ENCODE measurements at regions not wholly inside any gene's neighbourhood (a gene's known extent, or its start where the extent isn't known, plus 50 kb on each side); places are given as distances from the start of the nearest gene placed in this dataset.

DNA sequence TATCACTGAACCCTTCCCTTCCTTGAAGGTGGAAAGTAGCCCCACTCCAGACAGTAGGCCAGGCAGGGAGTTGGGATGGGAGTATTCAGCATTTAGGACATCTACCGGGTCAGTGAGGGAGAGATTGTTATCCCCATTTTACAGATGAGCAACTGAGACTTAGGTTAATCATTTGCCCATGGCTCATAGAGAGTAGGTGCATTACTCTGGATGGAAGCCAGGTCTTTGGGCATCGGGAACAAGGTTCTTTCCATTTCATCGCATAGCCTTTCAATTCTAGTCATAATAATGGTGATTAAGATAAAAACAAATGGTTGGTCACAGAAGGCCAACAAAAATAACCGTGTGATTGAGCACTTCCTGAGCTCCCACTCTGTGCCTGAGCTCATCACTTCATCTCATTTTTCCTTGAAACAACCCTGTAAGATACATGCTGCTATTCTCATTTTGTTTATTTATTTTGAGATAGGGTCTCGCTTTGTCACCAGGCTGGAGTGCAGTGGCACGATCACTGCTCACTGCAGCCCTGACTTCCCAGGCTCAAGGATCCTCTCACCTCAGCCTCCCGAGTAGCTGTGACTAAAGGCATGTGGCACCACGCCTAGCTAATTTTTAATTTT lies 64.8 kb downstream of the NAV1 start:
- H3K9me3 Mint-ChIP-seq = no peaks in the 10 kb centered on the region

DNA sequence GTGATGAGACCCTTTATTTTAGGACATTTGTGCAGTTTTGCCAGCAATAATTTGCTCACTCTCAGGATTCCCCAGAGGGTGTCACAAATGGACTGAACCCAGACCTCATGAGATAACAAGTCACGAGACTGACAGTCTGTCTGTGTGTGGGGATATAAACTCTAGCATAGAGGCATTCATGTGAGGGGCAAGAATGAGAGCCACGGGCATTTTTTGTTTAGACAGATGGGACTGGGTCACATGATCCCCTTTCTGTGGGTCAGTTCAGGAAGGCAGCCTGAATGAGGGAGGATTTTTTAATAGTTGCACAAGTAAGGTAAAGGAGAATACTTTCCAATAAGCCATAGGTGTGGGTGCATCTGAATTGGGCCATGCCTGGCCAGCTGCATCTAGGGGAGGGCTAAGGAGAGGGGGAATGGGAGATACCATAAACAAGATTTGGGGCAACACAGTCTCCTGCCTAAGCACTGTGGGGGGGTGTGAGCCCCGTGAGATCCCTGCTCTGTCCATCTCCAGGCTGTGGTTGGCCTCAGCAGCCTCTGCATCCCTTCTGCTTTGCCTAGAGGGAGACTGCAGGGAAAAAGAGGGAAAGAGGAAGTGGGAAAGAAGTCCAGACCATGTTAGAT lies 66.6 kb downstream of the NAV1 start:
- ATAC-seq (replicated peaks) (no peak), DNase-seq (no peak)
- Mint-ChIP-seq H3K36me3 (no peaks in the 10 kb centered on the region), H3K9me3 (no peaks in the 10 kb centered on the region), H3K27me3 (no peaks in the 10 kb centered on the region), H3K27ac (no peak overlapping the region), H3K4me3 (no peak overlapping the region), H3K4me1 (no peaks in the 10 kb centered on the region)

More for the DNA sequence above, 64.8 kb downstream of the NAV1 start:
- Mint-ChIP-seq H3K4me1 (peaks cover 1 to 6% of the 10 kb centered on the region in 2 donors), H3K4me3 (no peak overlapping the region), H3K27me3 (peaks cover 0 to 5% of the 10 kb centered on the region in 2 donors), H3K27ac (no peak overlapping the region), H3K36me3 (no peaks in the 10 kb centered on the region)
- ATAC-seq (replicated peaks) (no peak), DNase-seq (no peak)

DNA sequence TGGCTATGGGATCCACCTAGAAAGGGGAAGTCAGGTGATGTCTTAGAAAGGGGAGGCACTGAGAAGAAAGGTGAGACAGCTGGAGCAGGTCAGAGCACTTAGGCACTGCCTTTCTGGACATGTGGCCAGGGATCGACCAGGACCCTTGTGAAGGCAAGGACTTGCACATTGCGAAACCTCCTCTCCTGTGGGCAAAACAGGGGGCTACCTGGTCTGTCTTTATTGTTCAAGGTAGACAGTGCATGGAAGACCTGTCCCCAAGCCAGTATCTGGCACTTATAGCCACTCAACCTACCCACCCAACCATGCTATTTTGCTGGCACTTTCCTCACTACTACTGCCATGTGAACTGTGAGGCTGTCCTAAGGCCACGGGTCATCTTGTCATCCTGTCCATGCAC lies 67.2 kb downstream of the NAV1 start:
- H3K4me1 Mint-ChIP-seq = no peaks in the 10 kb centered on the region
- H3K4me3 Mint-ChIP-seq = no peak overlapping the region
- ATAC-seq (replicated peaks) (peak in 1 of 2 donors; percentile 47), DNase-seq (no peak)
- no peak overlapping the region for H3K27ac Mint-ChIP-seq
- H3K36me3 Mint-ChIP-seq = no peaks in the 10 kb centered on the region
- H3K27me3 Mint-ChIP-seq = no peaks in the 10 kb centered on the region
- no peaks in the 10 kb centered on the region for H3K9me3 Mint-ChIP-seq

DNA sequence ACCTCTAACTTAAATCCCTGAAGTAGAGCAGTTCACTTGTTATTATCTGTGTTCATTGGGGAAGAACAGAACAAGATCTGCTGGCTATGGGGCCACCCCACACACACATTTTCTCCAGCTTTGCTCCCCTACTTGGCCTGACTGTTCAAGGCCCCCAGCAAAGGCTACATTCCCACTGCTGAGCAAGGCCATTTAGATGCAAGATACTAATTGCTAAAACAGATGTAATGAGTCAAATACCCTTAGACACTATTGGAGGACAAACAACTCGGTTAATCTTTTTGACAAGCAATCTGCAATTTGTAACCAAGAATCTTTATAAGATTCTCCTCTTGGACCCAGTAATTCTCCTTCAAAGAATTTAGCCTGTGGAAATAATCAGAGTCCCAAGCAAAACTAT lies 67.7 kb downstream of the NAV1 start:
- Mint-ChIP-seq H3K9me3 (no peaks in the 10 kb centered on the region), H3K4me1 (no peaks in the 10 kb centered on the region), H3K36me3 (no peaks in the 10 kb centered on the region), H3K27me3 (no peaks in the 10 kb centered on the region), H3K4me3 (no peak overlapping the region), H3K27ac (no peak overlapping the region)
- DNase-seq (no peak), ATAC-seq (replicated peaks) (no peak)

DNA sequence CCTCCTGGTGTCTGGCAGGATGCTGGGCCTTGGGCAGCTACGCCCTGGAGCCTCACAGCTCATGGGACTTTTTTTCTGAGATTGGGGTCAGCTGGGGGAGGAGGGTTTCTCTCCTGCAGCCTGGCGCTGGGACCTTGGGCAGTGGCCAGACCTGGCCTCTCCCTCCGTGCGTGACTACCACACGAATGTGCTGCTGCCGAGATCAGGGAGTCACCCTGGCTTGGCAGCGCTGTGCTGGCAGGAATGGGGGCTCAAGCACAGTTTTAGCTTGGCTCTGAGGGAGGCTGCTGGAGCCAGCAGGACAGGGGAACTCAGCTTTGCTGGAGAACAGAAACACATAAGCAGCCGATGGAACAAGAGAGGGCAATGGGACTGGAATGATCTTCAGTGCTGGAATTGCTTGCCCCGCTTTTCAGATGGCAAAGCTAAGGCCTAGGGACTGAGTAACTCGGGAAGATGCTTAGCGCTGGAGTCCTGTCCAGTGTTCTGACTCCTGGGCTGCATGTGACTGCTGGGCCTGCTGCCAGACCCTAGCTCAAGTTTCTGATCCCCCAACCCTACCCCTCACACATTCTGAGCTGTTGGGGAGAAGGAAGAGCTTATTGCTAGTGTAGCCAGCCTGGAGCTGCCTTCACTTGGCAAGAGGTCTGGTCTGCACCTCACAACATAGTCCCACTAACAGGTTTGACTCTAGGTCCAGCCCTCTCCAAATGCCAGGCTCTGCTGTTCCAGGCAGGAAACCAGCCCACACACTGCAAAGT lies 69.9 kb downstream of the NAV1 start:
- H3K27ac Mint-ChIP-seq = no peak overlapping the region
- no peak for ATAC-seq (replicated peaks)
- no peak for DNase-seq
- no peak overlapping the region for H3K4me3 Mint-ChIP-seq
- H3K9me3 Mint-ChIP-seq = no peaks in the 10 kb centered on the region
- no peaks in the 10 kb centered on the region for H3K4me1 Mint-ChIP-seq
- peaks cover 0 to 4% of the 10 kb centered on the region in 2 donors for H3K27me3 Mint-ChIP-seq
- H3K36me3 Mint-ChIP-seq = no peaks in the 10 kb centered on the region

DNA sequence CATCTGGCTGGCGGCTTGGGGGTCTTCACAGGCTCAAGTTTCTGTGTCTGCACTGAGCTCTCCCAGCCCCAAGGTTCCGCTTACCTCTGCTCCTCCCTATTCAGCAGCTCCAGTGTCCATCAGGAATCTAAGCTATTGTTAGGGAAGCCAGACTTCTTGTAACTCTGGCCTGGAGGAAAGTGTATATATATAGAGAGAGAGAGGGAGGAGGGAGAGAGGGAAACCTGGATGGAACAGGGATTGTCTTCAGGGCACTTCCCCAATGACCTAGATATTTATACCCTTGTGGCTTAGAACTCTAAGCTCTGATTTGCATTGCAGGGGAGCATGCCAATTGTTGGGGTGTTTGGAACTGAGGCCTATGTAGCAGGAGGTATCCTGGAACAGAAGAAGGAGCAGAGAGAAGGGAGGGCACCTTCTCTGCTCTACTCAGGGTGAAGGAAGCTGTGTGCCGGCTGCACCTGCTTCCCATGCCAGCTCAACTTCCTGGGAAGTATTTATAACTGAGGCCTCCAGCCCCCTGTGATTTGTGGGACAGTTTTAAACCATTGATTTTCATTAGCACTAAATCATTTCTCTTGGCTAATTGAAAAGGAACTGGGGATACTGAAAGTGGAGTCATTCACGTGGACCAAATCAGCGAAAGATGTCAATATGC lies 70.9 kb downstream of the NAV1 start:
- H3K4me1 Mint-ChIP-seq = no peaks in the 10 kb centered on the region
- no peaks in the 10 kb centered on the region for H3K9me3 Mint-ChIP-seq
- no peak overlapping the region for H3K27ac Mint-ChIP-seq
- peaks cover 0 to 4% of the 10 kb centered on the region in 2 donors for H3K27me3 Mint-ChIP-seq
- no peak overlapping the region for H3K4me3 Mint-ChIP-seq
- H3K36me3 Mint-ChIP-seq = no peaks in the 10 kb centered on the region
- ATAC-seq (replicated peaks) (no peak), DNase-seq (no peak)

DNA sequence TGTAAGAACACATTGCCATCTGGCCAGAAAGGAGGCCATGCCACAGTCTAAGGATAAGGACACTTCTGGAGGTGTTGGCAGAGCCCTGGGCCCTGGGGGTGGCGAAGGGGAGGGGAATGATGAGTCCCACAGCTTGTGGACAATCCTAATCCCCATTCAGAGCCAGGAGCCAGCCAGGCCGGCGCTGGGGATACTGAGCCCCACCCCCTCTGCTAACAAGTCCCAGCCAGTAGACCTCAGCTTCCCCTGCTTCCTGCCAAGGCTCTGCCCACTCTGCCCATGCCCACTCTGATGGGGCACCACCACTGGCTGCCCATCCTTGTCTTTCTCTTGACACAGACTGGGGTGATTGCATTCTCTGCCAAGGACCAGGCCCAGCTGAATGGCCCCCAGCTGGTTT lies 71.9 kb downstream of the NAV1 start:
- no peaks in the 10 kb centered on the region for H3K9me3 Mint-ChIP-seq
- H3K4me1 Mint-ChIP-seq = no peaks in the 10 kb centered on the region
- no peak for DNase-seq
- H3K36me3 Mint-ChIP-seq = no peaks in the 10 kb centered on the region
- no peak overlapping the region for H3K4me3 Mint-ChIP-seq
- no peak for ATAC-seq (replicated peaks)
- H3K27me3 Mint-ChIP-seq = peaks cover 0 to 4% of the 10 kb centered on the region in 2 donors
- H3K27ac Mint-ChIP-seq = no peak overlapping the region

DNA sequence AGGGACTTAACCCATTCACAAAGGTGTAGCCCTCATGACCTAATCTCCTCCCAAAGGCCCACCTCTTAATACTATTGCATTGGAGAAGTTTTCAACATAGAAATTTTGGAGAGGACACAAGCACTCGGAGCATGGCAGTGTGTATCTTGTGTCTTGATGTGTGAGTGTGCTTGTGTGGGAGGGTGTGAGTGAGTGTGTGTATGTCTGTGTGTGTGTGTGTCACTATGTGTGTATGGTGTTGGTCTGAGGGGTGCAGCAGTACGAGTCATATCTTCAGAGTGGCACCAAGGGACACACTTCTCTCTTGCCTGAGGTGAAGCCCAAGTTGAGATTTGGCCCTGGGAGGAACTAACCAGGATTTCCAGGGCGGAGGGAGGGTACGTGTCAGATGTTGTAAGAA lies 73.7 kb downstream of the NAV1 start:
- Mint-ChIP-seq H3K4me3 (no peak overlapping the region), H3K27me3 (peaks cover 0 to 8% of the 10 kb centered on the region in 2 donors), H3K4me1 (no peaks in the 10 kb centered on the region), H3K9me3 (no peaks in the 10 kb centered on the region), H3K36me3 (no peaks in the 10 kb centered on the region), H3K27ac (no peak overlapping the region)
- ATAC-seq (replicated peaks) (no peak), DNase-seq (no peak)

DNA sequence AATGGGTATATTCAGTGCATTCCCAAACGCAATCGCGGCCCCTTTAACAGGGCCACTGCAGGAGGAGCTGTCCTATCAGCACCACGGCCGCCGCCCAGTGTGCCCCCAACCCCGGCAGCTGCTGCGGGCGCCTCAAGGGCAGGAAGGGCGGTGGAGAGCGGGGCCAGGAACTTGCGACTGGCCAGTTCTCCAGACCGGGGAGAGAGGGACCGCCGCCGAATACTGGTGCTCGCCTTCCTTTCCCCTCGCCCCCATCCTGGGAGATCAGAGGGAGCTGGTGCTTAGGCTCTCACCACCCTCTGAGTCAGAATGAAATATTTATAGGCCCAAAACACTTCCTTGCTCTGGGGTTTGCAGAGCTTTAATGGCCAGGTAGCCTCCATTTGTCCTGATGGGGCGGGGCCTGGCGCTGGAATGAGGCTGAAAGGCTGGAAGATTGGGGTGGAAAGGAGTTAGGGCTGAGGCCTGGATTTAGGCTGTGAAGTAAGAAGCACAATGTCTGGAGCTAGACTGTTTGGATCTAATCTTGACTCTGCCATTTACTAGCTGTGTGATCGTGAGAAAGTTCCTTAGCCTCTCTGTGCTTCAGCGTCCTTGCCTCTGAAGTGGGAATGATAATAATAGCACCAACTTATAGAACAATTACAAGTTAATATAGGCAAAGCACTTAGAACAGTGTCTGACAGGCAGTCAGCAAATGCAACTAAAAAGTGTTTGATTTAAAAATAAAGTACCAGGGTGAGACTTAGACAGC lies 75.5 kb downstream of the NAV1 start:
- ATAC-seq (replicated peaks) (no peak), DNase-seq (no peak)
- H3K36me3 Mint-ChIP-seq = no peaks in the 10 kb centered on the region
- H3K9me3 Mint-ChIP-seq = no peaks in the 10 kb centered on the region
- H3K27ac Mint-ChIP-seq = no peak overlapping the region
- peaks cover 6 to 14% of the 10 kb centered on the region in 2 donors for H3K27me3 Mint-ChIP-seq
- no peaks in the 10 kb centered on the region for H3K4me1 Mint-ChIP-seq
- no peak overlapping the region for H3K4me3 Mint-ChIP-seq

DNA sequence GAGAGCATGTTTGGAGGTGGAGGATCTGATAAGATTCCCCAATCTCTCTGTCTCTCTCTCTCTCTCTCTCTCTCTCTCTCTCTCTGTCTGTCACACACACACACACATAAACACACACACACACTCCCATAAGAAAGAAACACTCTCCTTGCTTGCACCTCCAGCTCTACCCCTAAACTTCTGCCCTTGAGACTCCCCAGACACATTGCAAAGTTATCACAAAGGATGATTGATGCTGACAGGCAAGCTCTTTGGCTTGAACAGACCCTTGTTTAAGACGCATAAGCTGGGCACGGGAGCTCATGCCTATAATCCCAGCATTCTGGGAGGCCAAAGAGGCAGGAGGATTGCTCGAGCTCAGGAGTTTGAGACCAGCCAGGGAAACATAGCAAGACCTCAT lies 78.2 kb downstream of the NAV1 start:
- Mint-ChIP-seq H3K36me3 (no peaks in the 10 kb centered on the region), H3K27me3 (peaks cover 7 to 10% of the 10 kb centered on the region in 2 donors), H3K4me1 (no peaks in the 10 kb centered on the region), H3K4me3 (no peak overlapping the region), H3K9me3 (no peaks in the 10 kb centered on the region), H3K27ac (no peak overlapping the region)
- ATAC-seq (replicated peaks) (no peak), DNase-seq (no peak)

DNA sequence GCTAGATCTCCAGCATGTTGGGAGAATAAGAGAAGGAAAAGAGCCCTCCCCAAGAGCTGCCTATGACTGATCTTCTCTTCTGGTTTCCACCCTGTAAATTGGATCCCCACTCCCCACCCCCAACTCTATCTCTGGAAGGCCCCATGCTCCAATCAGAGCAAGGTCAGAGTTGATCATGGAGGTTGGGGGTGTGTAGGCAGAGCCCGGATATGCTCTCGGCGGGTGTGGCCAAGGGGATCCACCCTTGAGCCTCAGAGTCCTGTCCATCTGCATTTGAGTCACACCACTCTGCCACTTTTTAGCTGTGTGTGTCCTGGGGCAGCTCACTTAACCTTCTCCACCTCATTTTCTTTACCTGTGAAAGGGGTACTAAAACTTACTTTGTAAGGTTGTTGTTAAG lies 79.5 kb downstream of the NAV1 start:
- no peak for DNase-seq
- Mint-ChIP-seq H3K4me3 (no peak overlapping the region), H3K4me1 (no peaks in the 10 kb centered on the region), H3K27ac (no peak overlapping the region), H3K27me3 (peaks cover 7 to 10% of the 10 kb centered on the region in 2 donors), H3K9me3 (no peaks in the 10 kb centered on the region), H3K36me3 (no peaks in the 10 kb centered on the region)
- ATAC-seq (replicated peaks) = no peak

DNA sequence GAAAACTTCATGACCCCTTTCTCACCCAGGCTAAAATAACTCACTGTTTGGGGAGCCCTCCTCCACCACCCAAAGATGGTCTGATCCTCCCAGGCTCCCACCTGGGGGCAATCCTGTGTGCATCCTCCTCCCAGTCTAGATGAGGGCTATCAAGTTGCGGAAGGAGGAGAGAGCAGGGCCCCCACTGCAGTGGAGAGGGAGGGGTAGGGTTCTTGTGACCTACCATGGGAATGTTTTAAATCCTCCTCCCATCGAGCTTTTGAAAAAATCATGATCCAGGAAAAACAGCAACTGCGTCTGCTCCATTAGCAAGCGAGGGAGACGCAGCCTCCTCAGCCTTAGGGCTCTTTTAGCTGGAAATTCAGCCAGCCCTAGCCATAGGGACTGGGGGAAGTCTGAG lies 80.0 kb downstream of the NAV1 start:
- no peak for ATAC-seq (replicated peaks)
- no peak for DNase-seq
- H3K36me3 Mint-ChIP-seq = no peaks in the 10 kb centered on the region
- no peaks in the 10 kb centered on the region for H3K4me1 Mint-ChIP-seq
- no peak overlapping the region for H3K27ac Mint-ChIP-seq
- H3K9me3 Mint-ChIP-seq = no peaks in the 10 kb centered on the region
- no peak overlapping the region for H3K4me3 Mint-ChIP-seq
- H3K27me3 Mint-ChIP-seq = peaks cover 7 to 10% of the 10 kb centered on the region in 2 donors

DNA sequence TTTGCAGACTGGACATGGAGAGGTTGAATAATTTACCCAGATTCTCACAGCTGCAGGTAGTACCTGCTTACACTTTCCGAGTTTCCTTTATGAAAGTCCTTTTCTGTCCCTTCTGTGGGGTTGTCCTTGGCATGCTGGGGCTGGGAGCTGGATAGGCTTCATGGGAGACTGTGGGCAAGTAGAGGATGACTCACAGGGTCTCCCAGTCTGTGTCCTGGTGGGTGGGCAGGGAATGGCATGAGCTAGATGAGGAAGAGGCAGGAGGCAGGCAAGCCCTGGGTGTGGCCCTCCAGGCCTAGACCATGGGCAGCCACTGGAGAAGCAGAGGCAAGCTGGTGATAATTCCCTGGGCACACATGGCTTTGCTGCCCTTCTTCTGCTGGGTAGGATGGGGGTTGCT lies 80.6 kb downstream of the NAV1 start:
- Mint-ChIP-seq H3K36me3 (no peaks in the 10 kb centered on the region), H3K27me3 (peaks cover 7 to 10% of the 10 kb centered on the region in 2 donors), H3K4me3 (no peak overlapping the region), H3K9me3 (no peaks in the 10 kb centered on the region), H3K4me1 (no peaks in the 10 kb centered on the region), H3K27ac (no peak overlapping the region)
- no peak for DNase-seq
- no peak for ATAC-seq (replicated peaks)

DNA sequence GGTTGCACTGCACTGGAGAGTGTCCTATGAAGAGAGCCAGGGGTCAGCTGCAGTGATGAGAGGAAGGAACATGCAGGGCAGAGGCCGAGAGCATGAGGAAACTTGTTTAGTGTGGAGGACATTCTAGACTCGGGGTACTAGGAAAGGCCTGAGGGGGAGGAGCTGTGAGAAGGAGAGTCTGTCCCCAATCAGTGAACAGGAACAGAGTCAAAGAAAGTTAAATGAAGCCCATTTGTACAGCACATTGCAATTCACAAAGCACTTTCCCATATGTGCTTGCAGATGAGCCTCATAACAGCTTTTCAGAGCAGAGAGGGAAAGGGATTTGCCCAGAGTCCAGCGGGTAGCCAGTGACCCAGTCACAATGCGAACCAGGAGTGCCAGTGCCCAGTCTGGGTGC lies 83.4 kb downstream of the NAV1 start:
- peaks cover 7% of the 10 kb centered on the region in 2 donors for H3K27me3 Mint-ChIP-seq
- H3K9me3 Mint-ChIP-seq = no peaks in the 10 kb centered on the region

More for the DNA sequence above, 83.4 kb downstream of the NAV1 start:
- no peak for ATAC-seq (replicated peaks)
- no peaks in the 10 kb centered on the region for H3K36me3 Mint-ChIP-seq
- DNase-seq = no peak
- H3K4me3 Mint-ChIP-seq = no peak overlapping the region
- H3K4me1 Mint-ChIP-seq = no peaks in the 10 kb centered on the region
- no peak overlapping the region for H3K27ac Mint-ChIP-seq
